ENCODE measurements at regions not wholly inside any gene's neighbourhood (a gene's known extent, or its start where the extent isn't known, plus 50 kb on each side); places are given as distances from the start of the nearest gene placed in this dataset.

DNA sequence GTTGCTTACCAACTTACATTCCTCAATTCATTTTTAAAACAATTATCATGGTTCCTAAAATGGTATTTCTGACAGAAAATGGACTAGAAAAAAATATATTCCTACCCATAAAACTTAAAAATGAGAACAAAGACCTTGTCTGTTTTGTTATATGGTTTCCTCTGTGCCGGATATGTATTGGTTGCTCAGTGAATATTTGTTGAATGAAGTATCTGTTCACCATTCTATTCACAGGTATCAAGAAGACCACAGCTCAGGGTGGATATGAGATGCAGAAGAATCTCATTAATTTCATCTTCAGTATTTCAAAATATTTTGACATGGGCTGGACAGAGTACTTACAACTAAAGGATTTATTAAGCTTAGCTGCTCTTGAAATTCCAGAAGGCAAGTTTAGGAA, 58.1 kb downstream of the TUSC7 start:
- DNase-seq = no peak

DNA sequence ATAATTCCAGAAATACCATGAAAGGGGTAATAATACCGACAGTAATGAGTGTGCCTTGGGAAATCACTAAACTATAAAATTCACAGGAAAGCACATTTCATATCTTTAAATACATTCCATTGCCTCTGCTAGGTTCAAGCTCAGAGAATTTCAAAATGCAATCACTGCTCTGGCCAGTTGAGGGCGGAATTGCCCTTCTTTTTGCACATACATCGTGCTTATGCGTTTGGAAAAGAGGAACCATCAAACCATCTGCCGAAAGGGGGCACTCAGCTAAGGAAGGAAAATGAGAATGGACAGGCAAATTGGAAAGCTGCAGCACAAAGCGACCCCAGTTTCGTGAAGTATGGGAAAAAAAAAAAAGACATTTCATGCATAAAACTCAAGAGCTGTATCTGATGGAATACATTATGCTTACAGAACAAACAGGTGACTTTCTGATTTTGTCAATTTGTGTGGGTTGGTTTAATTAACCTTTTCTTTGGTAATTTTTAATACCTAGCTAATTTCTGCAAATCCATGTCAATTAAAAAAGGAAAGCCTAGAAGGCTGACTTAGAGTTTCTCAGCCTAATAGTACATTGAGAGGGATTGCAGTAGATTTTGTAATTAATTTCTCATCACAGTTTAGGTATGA, 61.4 kb downstream of the TUSC7 start:
- DNase-seq = peak; percentile 64

DNA sequence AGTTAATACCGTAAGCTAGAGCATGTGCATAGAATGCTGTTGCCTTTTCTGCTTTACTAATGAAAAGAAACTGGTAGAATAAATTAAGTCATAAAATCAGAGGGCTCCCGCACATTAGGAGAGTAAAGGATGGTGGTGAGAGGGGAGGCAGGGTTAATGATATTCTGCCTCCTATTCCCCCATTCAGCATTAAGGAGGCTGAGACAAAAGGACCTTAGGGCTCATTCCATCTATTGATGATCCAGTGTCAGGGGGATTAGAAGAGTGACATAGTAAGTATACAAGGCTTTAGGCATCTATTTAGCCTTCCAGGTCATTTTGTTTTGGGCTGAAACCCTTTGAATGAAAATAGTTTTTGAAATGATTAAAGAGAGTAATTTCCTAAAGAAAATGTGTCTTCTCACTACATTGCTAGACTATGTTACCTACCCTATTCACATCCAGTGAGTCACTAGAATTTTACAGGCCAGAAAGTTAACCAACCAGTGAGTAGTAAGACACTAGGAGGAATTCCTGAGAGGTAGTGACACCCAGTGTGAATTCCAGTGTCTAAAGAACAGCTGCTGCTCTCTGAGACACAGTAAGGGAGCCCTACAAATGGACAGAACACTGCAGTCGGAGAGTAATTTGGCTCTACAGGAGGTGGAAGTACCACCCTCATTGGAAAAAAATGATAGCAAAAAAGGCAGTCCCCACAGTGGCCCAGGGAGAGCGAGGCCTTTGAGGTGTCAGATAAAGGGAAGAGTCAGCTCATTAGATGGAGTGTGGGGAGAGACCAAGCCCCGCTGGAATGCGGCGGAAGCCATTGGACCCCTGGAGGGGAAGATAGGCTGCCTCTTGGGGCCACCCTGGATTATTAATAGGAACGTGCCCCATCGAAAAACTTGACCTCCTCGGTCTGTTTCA, 67.6 kb downstream of the TUSC7 start:
- DNase-seq = no peak

DNA sequence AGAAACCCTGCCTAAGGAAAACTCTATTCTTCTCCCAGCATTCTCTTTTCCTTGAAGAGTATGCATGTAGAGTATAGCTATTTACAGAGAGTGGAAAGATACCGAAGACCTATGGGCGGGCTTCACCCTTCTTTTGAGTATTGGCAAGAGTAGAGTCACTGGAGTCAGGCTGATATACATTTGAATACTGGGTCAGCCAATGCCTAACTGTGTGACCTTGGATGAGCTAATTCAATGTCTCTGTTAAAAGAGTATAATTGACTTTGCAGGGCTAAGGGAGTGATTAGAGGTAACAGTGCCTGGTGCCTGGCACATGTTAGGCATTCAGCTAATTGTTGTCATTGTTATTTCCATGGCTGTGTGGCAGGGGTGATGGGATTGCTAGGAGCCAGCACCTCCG, 75.6 kb downstream of the TUSC7 start:
- DNase-seq = no peak

DNA sequence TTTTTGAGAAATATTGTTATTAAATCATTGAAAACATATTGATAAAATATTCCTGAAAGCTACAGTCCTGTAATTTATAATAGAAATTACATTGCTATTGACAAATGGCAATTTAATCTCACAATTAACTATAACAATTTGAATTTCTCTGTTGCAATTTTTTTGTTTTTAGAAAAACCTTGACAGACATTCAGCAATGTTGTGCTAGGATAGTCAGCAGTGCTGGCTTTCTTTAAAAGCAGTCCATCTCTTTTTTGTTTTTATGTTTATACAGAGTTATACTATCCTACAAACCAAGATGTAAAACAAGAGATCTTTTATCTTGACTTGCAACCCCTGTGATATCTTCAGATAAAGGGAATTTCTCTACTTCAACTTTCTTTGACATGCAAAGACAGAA, 93.1 kb downstream of the TUSC7 start:
- no peak for DNase-seq

DNA sequence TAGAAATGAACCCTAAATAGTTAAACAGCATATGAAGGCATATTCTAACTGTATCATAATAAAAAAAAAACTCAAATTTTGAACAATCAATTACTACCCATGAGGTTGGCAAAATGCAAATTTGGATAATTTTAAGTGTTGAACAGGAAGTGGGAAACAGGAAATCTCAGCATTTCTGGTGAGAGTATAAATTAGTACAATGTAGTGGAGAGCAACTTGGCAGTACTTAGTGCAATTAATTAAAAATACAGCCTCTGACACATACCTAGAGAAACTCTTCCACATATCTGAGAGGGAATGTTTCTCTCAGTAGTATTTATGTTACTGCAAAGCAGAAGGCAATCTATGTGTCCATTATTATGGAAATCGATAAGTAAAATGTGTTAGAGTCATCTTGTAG, 96.8 kb downstream of the TUSC7 start:
- DNase-seq = no peak

DNA sequence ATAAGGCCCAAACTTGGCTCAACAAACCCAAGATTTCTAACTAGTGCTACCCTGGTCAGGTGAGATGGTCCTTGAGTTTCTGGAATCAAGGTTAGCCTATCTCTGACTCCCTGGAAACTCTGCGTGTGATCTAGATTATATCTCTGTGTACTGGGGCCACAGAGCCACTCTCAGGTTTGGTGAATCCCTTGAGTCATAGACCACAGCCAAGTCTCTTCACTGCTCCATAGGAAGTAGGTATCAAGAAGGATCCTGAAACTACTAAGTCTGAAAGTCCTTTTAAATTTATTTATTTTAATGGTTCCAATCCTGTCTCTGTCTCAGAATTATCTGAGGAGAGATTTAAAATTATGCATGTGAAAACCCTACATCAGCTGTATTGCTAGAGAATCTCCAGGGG, 99.1 kb downstream of the TUSC7 start:
- no peak for DNase-seq

DNA sequence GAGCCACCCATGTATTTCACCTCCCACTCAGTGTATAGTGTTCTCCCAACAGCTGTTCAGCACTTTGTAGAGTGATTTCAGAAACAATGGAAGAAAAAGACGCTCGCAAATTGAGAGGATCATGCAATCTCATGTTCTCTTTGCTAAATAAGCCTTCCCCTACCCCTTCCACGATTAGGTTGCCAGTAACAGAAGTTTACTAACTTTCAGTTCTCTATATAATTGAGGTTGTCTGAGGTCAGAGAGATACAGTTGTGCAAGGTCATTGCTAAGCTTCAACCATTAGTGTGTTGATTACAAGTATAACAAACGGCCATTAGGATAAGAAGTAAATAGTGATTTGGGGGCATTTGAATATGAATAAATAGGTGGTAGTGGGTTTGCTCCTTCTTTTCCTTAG, 99.6 kb downstream of the TUSC7 start:
- DNase-seq = no peak

DNA sequence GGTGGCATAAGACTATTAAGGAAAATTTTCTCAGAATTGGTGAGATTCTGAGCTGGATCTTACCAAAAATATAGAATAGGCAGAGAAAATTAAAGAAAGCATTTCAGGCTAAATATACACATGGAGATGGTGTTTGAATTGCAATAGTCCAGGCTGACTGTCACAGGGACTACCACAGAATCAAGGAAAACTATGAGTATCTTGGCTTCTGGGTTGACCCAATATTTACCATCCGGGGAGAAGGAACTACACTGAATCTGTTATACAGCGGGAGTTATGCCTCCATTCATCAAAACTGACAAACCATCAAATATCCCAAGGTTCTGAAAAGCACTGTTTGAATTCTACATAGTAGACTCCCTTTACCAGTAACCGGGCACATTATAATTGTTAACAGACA, 102.2 kb downstream of the TUSC7 start:
- no peak for DNase-seq

DNA sequence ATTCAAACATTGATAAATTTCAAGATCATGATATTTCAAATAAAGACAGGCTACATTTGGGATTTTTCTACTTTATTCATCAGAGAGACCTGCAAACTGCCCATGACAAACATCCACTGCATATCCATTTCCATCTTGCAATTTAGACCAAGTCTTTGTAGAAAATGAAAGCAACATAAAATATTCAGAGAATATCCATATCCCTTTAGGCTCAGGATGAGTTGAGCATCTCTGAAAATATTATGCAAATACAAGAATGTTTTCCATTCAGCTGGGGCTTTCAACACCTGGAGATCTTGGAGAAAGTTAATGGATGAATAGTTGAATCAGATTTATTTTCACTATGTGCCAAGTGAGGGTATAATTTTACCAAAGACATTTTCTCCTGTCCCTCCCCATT, 103.4 kb downstream of the TUSC7 start:
- DNase-seq = no peak

DNA sequence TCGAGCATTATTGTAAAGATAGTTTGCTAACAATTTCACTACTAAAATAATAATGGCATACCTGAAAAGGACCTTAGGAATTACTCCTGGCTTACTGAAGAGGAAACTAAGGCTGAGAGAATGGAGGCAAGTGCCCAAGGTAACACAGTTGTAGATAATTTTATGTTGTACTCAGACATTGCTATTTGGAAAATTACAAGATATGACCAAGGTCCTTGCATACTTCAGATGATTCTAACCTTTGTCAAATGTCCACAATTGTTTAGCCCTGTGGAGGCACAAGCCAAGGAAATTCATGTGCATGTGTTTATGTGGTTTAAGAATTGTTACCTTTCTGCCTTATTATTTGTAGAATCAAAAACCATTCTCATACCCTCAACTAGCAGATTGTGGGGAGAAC, 105.7 kb downstream of the TUSC7 start:
- DNase-seq = no peak

DNA sequence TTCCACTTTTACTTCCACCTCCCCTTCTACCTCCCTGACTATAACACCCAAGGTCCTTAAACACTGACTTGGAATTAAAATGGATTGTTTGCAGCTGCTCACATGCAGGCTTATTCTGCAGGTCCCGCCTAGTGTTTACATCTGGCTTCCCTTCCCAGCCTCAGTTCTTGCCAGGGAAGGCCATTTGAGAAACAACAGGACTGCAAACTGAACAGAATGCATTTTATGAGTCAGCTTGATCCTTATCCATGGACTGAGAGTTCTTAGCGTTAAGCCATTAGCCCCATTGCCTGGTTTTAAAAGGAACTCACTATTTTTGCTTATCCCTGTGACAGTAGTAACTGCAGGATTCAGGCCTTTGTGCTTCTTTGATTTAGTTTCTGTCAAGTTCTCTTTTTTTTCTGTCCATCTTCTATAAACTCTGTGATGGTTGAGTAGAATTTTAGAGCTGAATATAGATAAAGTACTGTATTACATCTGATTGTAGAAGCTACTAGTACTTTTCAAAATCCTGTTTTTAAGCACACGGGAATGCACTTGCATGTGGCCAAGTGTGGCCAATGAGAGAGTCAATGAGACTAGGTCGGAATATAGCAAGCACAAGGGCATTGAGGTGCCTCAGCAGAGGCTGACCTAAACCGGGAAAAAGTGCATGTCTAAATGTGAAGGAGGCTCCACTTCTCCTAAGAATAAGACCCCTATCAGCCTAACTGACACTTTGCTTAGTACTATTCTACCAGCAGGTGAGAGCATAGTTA, 106.4 kb downstream of the TUSC7 start:
- no peak for DNase-seq

DNA sequence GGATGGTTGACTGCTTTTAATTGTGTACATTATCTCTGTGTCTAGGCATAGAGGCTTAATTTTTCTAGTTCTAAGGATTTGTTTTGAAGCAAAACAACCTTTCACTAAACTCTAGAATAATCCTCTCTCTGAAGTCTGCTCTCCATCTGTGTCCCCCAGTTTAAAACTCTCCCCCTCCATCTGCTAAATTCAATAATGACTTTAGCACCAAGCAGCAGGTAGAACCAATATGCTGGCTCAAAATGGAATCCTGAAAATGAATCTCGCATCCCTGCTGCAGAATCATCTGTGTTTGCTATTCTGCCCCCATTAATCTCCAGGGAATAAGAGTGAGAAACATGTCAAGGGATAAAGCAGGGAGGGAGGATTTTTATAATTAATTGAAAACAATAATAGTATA, 111.8 kb downstream of the TUSC7 start:
- DNase-seq = no peak

DNA sequence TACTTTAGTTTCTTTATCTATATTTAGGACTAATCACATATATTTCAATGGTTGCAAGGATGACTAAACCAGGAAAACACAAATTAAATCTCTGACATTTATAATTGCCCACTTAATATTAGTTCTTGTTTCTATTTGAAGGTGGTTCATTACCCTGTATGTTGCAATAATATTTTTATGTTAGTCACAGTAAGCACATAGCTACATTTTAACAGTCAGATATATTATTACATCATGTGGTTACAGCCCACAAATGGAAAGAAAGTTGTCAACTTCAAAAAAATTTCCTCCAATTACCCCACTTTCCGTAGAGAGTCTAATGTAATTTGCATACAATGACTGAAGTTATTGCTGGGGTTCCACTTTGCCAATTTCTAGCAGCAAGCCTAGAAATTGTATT, 114.6 kb downstream of the TUSC7 start:
- DNase-seq = no peak

DNA sequence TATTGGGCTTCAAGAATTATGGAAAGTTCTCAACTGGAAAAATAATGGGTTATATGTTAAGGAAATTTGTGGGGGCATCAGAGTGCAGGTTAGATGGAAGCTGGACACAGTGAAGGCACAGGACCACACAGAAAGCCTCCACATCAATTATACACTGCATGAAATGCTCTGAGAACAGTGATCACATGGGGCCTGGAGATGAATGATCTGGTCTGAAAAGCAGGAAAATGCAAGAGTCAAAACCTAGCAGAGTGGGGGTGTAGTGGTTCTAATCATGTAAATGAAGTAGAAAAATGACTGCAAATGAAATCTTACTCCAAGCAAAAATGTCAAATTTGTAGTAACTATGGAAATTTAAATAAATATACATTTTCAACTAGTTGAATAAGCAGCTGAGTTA, 123.6 kb downstream of the TUSC7 start:
- no peak for DNase-seq

DNA sequence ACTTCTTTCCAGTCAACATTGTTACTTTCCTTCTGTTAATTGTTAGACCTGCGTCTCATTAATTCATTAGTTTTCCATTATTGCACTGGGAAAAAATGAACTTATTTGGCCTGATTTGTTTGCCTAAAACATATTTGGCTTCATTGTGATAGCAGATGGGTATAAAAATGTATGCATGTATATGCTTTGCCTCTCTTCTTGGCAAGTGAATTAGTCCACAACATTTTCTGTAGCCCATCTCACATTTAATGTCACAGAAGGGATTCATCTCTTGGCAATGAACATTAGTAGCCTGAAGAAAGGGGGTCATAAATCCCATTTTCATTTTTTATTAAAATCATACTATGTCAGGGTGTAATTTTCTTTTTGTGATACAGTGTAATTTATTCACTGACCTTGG, 125.2 kb downstream of the TUSC7 start:
- no peak for DNase-seq

DNA sequence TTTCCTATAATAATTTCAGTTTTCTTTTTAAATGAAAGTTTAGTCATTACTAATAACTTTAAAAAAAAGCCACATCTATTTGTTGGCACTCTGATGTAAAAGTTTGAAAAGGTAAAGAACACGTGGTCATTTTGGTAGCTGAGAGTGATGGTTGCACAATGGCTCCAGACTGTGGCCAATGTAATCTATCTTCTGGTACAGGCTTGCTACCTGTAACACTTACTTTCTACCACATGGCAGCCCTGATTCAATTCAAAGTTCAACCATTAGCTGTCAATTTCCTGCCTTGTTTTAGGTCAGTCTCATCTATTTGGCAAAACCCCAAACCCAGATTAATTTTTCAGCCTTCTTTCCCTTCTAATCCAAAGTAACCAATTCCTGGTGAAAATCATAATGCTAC, 126.1 kb downstream of the TUSC7 start:
- DNase-seq = no peak

DNA sequence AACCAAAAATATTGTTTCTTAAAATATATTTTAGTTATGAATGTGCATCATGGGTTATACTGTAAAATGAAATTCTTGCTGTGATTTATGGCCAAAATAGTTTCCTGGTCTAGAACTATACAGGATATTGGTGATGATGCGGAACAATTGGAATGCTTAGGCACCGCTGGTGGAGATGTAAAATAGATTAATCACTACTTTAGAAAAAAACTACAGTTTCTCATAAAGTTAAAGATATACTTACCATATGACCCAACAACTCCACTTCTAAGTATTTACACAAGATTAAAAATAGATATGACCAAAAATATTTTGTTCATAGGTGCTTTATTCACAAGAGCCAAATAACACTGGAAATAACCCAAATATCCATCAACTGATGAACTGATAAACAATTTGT, 126.7 kb downstream of the TUSC7 start:
- DNase-seq = no peak

DNA sequence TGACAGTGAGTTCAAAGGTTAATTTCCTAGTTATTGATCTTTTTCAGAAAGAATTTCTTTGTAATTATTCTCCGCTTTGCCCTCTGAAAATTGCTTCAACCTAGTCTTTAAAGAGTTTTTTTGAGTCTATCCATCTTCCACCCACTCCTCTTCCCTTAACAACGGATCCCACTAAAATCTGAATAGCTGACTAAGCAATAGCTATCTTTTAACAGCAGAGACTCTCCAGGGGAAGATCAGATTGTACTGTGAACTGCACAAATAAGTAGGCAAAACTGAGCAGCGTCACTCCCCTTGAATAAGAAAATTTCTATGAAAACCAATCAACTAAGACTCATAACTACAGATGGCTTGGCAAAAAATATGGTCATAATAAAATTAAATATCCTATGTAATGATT, 127.9 kb downstream of the TUSC7 start:
- DNase-seq = no peak

DNA sequence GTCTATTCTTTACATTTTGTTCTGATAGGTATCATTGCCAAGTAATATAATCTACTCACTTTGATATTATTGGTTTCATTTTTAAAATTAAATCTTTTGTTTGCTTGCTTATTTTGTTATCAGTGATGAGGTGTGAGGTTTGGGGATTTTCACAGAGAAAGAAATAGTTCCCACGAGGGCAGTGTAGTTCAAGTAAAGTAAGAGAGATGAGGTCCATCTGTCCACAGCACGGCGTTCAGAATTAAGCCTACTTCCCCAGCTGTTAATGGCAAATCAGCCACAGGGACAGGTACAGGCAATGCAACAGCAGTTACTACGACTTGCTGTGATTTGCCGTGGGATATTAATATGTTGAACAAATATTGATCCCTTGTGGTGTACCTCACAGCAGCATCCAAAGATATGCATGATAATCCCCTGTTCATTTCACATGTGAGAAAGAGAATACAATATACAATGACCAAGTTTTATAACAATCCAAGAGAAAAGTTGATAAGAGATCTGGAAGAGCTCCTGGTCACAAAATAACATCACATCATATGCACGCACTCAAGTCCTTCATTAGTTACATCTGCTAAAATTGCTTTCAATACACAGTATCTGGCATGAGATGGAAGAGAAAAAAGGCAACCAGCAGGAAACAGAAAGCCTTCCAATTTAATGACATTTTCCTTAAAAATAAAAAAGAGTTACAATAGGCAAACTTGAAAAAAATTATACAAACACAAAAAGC, 131.6 kb downstream of the TUSC7 start:
- no peak for DNase-seq

DNA sequence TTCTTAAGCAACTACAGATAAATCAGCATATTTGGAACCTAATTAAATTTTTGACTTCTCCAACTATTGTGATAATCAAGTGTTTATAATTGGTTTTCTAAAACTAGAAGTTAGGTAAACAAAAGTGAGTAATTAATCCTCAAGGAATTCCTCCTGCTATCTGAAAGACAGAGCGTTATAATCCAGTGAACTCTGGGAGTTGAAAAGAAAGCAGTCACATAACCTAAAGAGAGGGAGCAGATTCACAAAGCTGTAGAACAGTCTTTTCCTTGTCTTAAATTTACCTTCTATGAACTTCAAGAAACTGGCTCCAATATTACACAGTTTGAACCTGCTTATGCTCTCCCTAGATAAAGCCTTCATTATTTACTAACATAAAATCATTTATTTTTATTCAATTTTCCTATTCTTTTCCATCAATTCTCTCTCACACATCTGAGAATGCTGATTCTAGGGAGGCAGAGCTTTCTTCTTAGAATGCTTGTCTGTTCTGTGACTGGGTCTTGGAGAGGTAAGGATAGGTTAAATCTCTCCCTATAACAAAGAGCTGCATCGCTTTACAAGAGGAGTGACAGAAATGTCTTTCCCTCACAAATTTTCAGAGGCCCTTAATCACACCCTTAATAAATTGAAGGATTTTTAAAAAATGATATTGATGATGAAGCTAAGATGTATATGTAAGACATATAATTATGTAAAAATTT, 132.8 kb downstream of the TUSC7 start:
- DNase-seq = no peak

DNA sequence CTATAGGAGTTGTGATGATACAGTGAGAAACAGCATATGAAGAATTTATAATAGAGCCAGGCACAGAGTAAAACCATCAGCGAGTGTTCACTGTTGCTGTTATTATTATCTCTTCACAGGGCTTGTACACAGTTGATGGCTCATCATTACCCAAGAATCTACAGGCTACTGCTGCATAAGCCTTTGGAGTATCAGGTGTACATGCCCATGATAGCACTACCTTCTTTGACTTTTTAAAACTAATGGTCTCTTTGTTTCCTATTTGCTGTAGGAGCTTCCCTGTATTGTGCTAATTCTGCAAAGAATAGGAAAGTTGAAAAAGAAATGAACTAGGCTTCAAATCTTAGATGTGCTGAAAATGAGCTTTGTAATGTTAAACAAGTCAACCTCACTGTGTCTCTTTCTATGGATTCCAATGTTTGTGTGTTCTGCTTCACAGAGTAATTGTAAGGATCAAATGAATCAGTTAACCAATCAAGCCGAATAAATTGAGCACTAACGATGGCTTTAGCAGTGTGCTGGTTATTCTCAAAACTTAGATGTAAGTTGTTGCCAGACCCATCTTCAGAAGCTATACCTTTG, 138.8 kb downstream of the TUSC7 start:
- no peak for DNase-seq

Measured in activated CD4-positive, alpha-beta T cell treated with anti-CD3 and anti-CD28 coated beads for 48 hours (primary cell).